DOHH2 (cell line): ENCODE measurements at regions not wholly inside any gene's neighbourhood (a gene's known extent, or its start where the extent isn't known, plus 50 kb on each side); places are given as distances from the start of the nearest gene placed in this dataset.

ENCODE experiments used
- H3F3A ChIP-seq: fragments of 200-600 bp; sonication (generic), shearing (Covaris generic); 2 replicates; pipeline ENCODE4 v1.6.0; 2016; ENCODE audit warnings: antibody characterized with exemption, mild to moderate bottlenecking; ENCODE audit not compliant: control insufficient read depth, insufficient read depth
- H3K27ac ChIP-seq: fragments of 200-600 bp; sonication (generic); 2 replicates; pipeline ENCODE4 v1.5.1; 2014; ENCODE audit warnings: low read depth, mild to moderate bottlenecking, low read length, moderate library complexity
- H3K27me3 ChIP-seq: fragments of 200-600 bp; sonication (generic); 2 replicates; pipeline ENCODE4 v1.6.1; 2014; ENCODE audit warnings: mild to moderate bottlenecking, low read length, mixed read lengths; ENCODE audit not compliant: control insufficient read depth
- H3K36me3 ChIP-seq: fragments of 200-600 bp; sonication (generic); 2 replicates; pipeline ENCODE4 v1.6.1; 2014; ENCODE audit warnings: mild to moderate bottlenecking, low read length, moderate library complexity, mixed read lengths; ENCODE audit not compliant: control insufficient read depth
- H3K4me1 ChIP-seq: fragments of 200-600 bp; sonication (generic); 2 replicates; pipeline ENCODE4 v1.6.1; 2014; ENCODE audit warnings: mild to moderate bottlenecking, low read length, mixed read lengths; ENCODE audit not compliant: control insufficient read depth
- H3K4me2 ChIP-seq: fragments of 200-600 bp; sonication (generic); 2 replicates; pipeline ENCODE4 v1.6.0; 2014; ENCODE audit warnings: mild to moderate bottlenecking, low read length, moderate library complexity
- H3K4me3 ChIP-seq: fragments of 200-600 bp; sonication (generic); 2 replicates; pipeline ENCODE4 v1.5.1; 2014; ENCODE audit warnings: mild to moderate bottlenecking, low read length, mixed read lengths
- H3K79me2 ChIP-seq: fragments of 200-600 bp; sonication (generic); 2 replicates; pipeline ENCODE4 v1.6.1; 2014; ENCODE audit warnings: mild to moderate bottlenecking, low read length, mixed read lengths; ENCODE audit not compliant: control insufficient read depth
- H3K9me2 ChIP-seq: fragments of 200-600 bp; sonication (generic); replicated peaks from 2 replicates; pipeline ENCODE4 v1.6.1; 2014; ENCODE audit warnings: mild to moderate bottlenecking, low read length, mixed read lengths; ENCODE audit not compliant: control insufficient read depth
- H3K9me3 ChIP-seq: fragments of 200-600 bp; sonication (generic); 2 replicates; pipeline ENCODE4 v1.6.1; 2014; ENCODE audit warnings: antibody characterized with exemption, low read length, mixed read lengths; ENCODE audit not compliant: control insufficient read depth, insufficient read depth
- H4K20me1 ChIP-seq: fragments of 200-600 bp; sonication (generic); 2 replicates; pipeline ENCODE4 v1.6.0; 2014; ENCODE audit warnings: low read depth, mild to moderate bottlenecking, antibody characterized with exemption, low read length, moderate library complexity; ENCODE audit not compliant: control insufficient read depth, insufficient read depth
- CTCF ChIP-seq: fragments of 200-600 bp; sonication (generic); IDR thresholded peaks from one replicate; pipeline ENCODE4 v1.5.1; 2014; ENCODE audit warnings: antibody characterized with exemption, mild to moderate bottlenecking, low read depth, low read length; ENCODE audit not compliant: poor library complexity, severe bottlenecking
- EZH2phosphoT487 ChIP-seq: fragments of 200-600 bp; sonication (generic); IDR thresholded peaks from 2 replicates; pipeline ENCODE4 v1.6.1; 2017; ENCODE audit warnings: borderline replicate concordance, mild to moderate bottlenecking, antibody characterized with exemption, low read length, moderate library complexity, mixed read lengths

GRCh38 chr4:34365946-34366345 lies 1878.4 kb downstream of the ARAP2 start:
- no peak for TF ChIP-seq CTCF

GRCh38 chr4:34371676-34372075 lies 1872.6 kb downstream of the ARAP2 start:
- no peak overlapping the region for H3K4me3 ChIP-seq
- H3K9me2 ChIP-seq: no peaks in the 10 kb centered on the region
- H3K4me2 ChIP-seq: no peak overlapping the region
- no peaks in the 10 kb centered on the region for H3K4me1 ChIP-seq
- H4K20me1 ChIP-seq: no peaks in the 10 kb centered on the region
- H3F3A ChIP-seq: no peaks in the 10 kb centered on the region
- H3K79me2 ChIP-seq: no peaks in the 10 kb centered on the region
- no peaks in the 10 kb centered on the region for H3K36me3 ChIP-seq
- TF ChIP-seq CTCF (no peak), EZH2phosphoT487 (no peak)
- no peak overlapping the region for H3K27ac ChIP-seq
- no peaks in the 10 kb centered on the region for H3K27me3 ChIP-seq
- H3K9me3 ChIP-seq: no peaks in the 10 kb centered on the region

More at GRCh38 chr4:34365946-34366345, 1878.4 kb downstream of the ARAP2 start:
- no peaks in the 10 kb centered on the region for H4K20me1 ChIP-seq
- H3K27ac ChIP-seq: no peak overlapping the region
- H3K36me3 ChIP-seq: no peaks in the 10 kb centered on the region
- no peaks in the 10 kb centered on the region for H3K4me1 ChIP-seq
- no peaks in the 10 kb centered on the region for H3F3A ChIP-seq
- H3K79me2 ChIP-seq: no peaks in the 10 kb centered on the region
- H3K4me2 ChIP-seq: no peak overlapping the region
- no peak overlapping the region for H3K4me3 ChIP-seq
- H3K27me3 ChIP-seq: no peaks in the 10 kb centered on the region
- no peaks in the 10 kb centered on the region for H3K9me2 ChIP-seq
- no peaks in the 10 kb centered on the region for H3K9me3 ChIP-seq

- H3K4me3 ChIP-seq: no peak overlapping the region
- no peaks in the 10 kb centered on the region for H3K79me2 ChIP-seq
- no peaks in the 10 kb centered on the region for H3F3A ChIP-seq
- no peaks in the 10 kb centered on the region for H3K9me3 ChIP-seq
- no peaks in the 10 kb centered on the region for H3K9me2 ChIP-seq
- H3K36me3 ChIP-seq: no peaks in the 10 kb centered on the region
- no peak overlapping the region for H3K4me2 ChIP-seq
- no peaks in the 10 kb centered on the region for H4K20me1 ChIP-seq
- TF ChIP-seq EZH2phosphoT487: no peak
- no peak for TF ChIP-seq CTCF
- no peak overlapping the region for H3K27ac ChIP-seq
- no peaks in the 10 kb centered on the region for H3K4me1 ChIP-seq
- H3K27me3 ChIP-seq: no peaks in the 10 kb centered on the region
Measured at GRCh38 chr4:34372815-34373214, 1871.5 kb downstream of the ARAP2 start.

- H3K9me3 ChIP-seq: no peaks in the 10 kb centered on the region
- no peaks in the 10 kb centered on the region for H4K20me1 ChIP-seq
- no peaks in the 10 kb centered on the region for H3F3A ChIP-seq
- no peaks in the 10 kb centered on the region for H3K9me2 ChIP-seq
- H3K4me1 ChIP-seq: no peaks in the 10 kb centered on the region
- H3K4me3 ChIP-seq: no peak overlapping the region
- H3K79me2 ChIP-seq: no peaks in the 10 kb centered on the region
- TF ChIP-seq CTCF (no peak), EZH2phosphoT487 (no peak)
- no peak overlapping the region for H3K4me2 ChIP-seq
- H3K36me3 ChIP-seq: no peaks in the 10 kb centered on the region
- no peaks in the 10 kb centered on the region for H3K27me3 ChIP-seq
- no peak overlapping the region for H3K27ac ChIP-seq
Measured at GRCh38 chr4:34373456-34373855, 1870.9 kb downstream of the ARAP2 start.
